T follicular helper cell (primary cell): ENCODE measurements at regions not wholly inside any gene's neighbourhood (a gene's known extent, or its start where the extent isn't known, plus 50 kb on each side); places are given as distances from the start of the nearest gene placed in this dataset.

ENCODE experiments used
- DNase-seq: peaks from one replicate; pipeline ENCODE4 v3.0.0-alpha.2; 2020; ENCODE audit warnings: low read depth

DNA sequence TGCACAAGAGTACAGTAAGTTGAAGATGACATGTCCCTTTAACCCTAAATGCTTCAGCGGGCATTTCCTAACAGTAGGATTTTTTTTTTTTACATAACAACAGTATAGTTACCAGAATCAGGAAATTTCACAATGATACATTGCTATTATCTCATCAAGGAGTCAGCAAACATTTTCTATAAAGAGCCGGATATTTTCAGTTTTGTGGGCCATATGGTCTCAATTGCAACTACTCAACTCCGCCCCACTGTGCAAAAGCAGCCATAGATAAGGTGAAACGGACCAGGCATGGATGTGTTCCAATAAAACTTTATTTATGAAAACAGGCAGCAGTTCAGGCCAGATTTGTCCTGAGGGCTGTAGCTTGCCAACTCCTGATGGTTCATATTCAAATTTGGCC, 130.6 kb downstream of the SMAD6 start:
- DNase-seq: no peak

DNA sequence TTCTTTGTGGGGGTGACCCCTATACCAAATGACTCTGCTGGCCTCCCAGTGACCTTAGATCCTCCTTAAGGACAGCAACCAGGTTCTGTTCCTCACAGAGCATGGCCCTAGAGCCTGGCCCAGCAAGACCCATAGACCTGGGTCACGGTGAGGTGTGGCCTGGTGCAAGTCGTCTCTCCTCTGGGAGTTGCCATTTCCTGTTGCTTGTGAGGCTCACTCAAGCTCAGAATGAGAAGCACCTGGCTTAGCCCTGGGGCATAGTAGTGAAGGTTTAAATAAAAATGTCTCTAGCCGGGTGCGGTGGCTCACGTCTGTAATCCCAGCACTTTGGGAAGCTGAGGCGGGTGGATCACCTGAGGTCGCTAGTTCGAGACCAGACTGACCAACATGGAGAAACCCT, 131.3 kb downstream of the SMAD6 start:
- DNase-seq: no peak

- no peak for DNase-seq
These were observed 131.8 kb downstream of the SMAD6 start for GRCh38 chr15:66833803-66834202.

DNA sequence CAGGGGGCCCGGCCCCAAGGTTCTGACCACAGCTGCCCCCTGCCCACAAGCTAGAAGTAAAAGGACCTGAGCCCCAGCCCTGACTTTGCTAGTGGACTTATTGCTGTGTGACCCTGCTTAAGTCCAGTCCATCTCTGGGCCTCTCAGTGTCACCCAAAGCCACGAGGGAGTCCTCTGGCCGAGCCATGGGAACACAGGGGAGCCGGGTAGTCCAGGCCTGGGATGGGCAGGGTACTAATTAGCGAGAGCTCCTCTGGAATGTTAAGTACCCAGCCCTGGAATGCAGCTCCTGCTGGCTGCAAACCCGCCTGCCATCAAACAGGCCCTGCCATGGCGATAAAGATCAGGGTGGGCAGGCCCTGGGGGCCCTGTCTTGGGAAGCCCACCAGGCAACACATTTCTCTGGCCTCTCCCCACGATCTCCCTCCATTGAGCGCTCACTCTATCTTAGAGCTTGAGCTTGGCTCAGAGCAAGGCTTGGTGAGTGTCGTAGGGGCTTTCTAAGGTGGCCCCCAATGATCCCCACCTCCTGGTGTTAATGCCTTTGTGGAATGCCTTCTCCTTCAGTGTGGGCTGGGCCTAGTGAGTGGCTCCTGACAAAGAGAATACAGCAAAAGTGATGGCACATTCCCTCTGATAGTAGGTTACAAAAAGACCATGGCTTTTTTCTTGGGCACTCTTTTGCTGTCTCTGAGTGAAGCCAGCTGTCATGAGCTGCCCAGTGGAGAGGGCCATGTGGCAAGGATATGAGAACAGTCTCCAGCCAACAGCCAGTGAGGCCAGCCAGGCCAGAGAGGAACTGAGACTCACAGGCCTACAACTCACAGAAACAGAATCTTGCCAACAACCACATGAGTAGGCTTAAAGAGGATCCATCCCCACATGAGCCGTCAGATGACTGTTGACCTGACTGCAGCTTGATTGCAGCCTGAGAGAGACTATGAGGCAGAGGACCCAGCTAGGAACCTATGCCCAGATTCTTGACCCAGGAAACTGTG, 133.1 kb downstream of the SMAD6 start:
- DNase-seq: no peak

- no peak for DNase-seq
These were observed 134.4 kb downstream of the SMAD6 start for GRCh38 chr15:66836231-66837030.

GRCh38 chr15:66838202-66838601, 136.2 kb downstream of the SMAD6 start:
- no peak for DNase-seq

GRCh38 chr15:66838671-66839239, 136.7 kb downstream of the SMAD6 start:
- no peak for DNase-seq

GRCh38 chr15:66839506-66840112, 137.6 kb downstream of the SMAD6 start:
- DNase-seq: no peak

DNA sequence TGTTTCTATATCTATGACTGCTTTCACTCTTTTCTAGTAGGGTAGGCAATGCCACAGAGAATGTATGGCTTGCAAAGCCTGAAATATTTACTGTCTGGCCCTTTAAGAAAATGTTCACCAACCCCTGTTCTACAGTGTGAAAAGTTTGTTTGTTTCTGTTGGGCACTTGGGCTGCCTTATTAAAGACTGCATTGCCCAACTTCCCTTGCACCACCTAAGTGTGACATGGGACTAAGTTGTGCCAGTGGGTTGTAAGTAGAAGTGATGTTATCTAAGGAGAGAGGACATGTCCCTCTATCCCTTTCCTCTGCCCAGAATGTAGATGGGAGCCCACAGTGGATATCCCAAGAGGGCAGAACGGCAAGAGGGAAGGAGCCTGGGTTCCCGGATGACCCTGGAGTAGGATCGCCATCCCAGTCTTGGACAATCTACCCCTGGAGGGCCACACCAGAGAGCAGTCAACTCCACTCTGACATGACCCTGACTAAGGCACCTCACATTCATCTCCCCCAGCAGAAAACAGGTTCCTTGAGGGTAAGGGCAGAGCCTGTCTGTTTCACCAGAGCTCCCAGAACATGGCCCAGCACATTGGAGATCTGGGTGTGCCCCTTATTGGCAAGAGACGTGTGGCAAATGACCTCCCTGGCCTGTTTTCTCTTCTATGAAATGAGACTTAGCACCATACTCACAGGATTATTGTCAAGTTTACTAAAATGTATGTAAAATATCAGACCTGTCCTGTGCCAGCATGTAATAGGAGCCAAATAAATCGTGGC, 138.8 kb downstream of the SMAD6 start:
- no peak for DNase-seq

DNA sequence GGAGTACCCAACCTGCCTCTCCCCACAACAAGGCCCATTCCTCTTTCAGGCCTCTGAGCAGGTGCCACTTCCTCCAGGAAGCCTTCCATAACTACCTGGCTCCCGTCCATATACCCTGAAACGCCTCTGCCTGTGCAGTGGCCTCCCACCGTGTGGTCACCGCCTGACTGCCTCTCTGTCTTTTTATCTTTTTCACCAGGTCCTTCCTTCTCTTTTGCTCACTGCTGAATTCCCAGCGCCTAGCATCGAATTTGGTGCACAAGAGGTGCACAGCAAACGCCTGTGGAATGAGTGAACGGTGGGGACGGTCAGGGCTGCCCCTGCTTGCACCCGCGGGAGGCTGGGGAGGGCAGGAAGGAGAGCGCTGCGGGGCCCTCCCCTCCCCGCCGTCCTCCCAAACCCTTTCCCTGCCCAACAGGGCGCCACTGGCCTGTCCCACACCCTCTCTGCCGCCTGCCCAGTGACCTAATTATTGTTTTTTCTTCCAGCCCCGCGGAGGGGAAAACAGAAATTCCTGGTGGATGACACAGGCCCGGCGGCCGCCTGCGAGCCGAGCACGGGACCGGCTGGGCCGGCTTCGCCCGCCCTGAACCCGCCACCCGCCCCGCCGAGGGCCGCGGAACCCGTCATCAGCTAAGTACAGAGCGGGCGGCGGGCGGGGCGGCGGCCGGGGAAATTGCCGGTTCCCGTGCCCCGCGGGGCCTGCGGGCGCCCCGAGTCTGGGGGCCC, 140.1 kb downstream of the SMAD6 start:
- no peak for DNase-seq

DNA sequence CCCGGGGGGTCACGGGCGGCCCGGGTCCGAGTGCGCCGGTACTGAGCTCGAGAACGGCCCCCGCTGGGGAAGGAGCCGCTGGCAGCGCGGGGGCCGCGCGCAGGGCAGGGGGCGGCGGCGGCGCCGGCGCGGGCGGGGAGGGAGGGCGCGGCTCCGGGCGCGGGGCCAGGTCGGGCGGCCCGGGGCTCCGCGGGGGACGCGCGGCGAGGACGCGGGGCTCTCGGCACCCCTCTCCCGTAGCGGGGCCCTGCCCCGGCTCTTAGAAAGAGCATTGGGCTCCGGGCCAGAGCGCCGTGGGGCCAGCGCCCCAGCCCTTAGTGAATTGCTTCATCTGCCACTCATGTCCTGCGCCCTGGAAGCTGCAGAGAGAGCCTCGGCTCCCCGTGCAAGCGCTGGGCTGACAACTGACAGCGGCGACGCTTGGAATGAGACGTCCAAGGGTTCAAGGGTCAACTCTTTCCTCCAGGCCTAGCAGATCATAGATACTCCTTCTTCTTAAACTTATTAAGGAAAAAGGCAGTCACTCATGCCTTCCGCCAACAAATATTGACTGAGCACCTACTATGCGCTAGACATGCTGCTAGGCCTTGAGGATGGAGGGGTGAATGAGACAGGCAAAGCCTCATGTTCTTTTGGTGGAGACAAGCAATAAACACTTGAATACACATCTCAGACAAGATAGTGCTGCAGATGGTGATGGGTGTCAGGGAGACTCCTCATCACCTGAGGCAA, 140.8 kb downstream of the SMAD6 start:
- DNase-seq: no peak

DNA sequence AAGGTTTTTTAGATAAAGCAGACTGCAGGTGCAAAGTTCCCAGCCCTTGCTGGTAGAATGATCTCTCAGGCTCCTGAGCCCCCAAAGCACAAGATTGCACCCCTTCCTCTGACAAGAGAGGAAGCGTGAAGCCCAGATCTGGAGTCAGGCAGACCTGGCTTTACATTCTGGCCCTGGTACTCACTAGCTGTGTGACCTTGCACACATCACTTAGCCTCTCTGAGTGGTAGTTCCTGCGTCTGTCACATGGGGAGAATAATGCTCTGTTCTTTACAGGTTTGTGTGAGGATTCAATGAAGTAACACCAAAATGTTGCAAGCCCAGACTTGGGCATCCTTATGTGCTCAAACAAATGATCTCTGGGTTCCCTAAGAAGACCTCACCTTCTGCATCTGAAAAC, 141.5 kb downstream of the SMAD6 start:
- DNase-seq: no peak

DNA sequence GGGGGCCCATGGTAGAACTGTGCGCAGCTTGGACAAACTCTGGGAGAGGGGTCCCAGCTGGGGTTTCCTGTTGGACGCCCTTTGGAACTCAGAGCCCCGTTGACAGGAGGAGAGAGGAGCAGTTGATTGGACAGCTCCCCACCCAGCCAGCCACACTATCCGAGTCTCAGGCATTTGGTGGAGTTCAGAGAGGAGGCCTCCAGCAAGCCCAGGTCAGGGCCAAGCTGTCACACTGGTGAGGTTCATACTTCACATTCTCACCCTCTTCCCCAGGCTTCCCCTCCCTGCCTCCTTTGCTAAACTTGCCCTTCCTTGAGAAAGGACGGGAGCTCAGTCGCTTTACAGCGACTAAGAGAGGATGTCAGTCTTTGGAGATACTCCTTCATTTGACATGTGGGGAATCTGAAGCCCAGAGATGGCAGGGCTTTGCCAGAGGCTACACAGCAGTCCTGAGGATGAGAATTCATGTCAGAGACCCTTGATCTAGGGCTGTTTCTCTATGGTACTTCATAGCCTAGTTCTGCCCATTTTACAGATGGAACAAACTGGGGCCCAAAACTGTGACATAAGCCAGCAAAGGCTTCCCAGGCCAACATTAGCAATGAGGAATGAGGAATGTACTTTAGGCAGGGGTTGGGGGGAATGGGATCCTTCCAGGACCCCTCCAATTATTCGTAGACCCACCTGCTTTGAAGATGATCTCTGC, 142.2 kb downstream of the SMAD6 start:
- no peak for DNase-seq

GRCh38 chr15:66844747-66845145, 142.7 kb downstream of the SMAD6 start:
- DNase-seq: no peak

DNA sequence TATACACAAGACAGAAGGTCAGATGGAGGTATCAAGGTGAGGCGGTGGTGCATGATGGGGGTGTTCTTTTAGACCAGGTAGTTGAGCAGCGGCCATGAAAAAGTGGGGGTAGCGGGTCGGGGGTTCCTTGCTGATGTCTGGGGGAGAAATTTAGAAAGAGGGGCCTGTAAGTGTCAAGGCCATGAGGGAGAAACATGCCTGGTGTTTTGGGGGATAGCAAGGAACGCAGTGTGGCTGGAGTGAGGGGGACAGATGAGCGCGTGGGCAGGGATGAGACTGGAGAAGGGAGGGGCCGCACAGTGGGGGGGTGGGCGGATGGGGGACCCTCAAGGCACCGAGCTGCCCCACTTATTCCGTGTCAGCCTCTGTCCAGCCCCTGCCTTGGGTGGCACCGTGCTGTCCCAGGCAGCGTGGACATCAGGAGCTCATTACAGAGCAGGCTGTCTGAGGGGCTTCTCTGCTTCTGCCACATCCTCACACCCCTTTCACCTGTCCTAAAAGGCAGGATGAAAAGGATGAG, 143.3 kb downstream of the SMAD6 start:
- no peak for DNase-seq

- no peak for DNase-seq
These were observed 144.0 kb downstream of the SMAD6 start for GRCh38 chr15:66846031-66846430.

DNA sequence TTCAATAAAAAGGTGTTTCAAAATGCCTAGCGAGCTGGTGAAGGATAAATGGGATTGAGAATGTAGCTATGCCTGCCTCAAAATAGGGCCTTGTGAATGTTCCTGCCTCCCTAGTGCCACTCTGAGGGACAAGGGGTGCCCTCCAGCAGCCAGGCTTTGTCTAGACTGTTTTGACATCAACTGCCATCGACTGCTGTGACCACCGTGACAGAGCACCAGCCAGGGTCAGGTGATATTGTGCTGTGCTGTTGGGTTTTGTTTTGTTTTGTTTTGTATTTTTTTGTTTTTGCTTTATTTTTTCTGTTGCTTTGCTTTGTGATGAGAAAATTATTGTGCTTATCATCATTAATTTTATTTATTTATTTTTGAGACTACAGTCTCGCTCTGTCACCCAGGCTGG, 144.8 kb downstream of the SMAD6 start:
- no peak for DNase-seq

DNA sequence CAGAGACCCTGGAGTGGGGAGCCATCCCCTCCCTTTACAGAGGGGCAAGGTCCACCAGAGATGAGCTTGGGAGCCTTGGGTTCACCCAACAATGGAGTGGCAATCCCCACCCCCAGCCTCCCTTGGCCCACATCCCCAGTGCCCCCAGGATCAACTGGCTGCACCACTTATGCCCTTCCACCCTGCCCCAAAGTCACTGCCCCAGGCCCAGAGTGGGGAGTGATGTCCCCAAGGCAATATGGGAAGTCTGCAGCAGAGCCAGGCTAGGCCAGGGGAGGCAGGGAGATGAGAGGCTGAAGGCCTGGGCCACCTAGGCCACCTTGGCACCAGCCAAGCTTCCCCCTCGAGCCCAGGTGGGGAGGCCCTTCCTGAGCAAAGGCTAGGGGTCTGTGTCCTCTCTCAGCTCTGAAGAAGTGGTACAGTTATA, 145.5 kb downstream of the SMAD6 start:
- no peak for DNase-seq

DNA sequence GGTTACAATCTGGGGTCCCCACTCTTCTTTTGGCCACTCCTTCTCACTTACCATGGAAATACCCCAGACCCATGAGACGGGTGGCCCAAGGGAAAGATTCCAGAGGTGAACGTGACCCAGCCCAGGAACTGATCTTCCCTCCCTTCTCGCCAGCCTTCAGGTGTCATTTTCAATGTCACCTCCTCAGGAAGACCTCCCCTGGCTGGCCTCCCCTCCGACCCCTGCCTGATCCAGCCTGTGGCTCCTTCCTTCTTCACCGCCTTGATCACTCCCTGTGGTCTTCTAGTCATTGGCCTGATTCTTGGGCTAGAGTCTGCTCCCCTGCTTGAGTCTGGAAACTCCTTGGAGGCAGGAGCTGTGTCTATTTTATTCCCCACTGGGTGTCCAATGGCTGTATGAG, 146.1 kb downstream of the SMAD6 start:
- DNase-seq: no peak
